PC-3 (cell line): ENCODE measurements at regions not wholly inside any gene's neighbourhood (a gene's known extent, or its start where the extent isn't known, plus 50 kb on each side); places are given as distances from the start of the nearest gene placed in this dataset.

Experiments
- ATAC-seq: fragments of 200-7000 bp; cut with Tn5 transposase; 2 replicates; pipeline ENCODE4 v1.9.1; 2020; ENCODE audit warnings: mild to moderate bottlenecking, moderate library complexity
- BruUV-seq: library from RNA; stranded (reverse); fragments of 400-500 nt; replicated peaks from 2 replicates; lab custom pipeline; 2021; lab: Mats Ljungman, UMichigan
- CTCF ChIA-PET: fragments of 300-600 bp; sonication (Branson Sonifier 250); formaldehyde crosslinking; loops from one replicate; lab custom pipeline; 2022; ENCODE audit warnings: antibody characterized with exemption; lab: Charles Lee
- POLR2A ChIA-PET: fragments of 300-600 bp; sonication (Branson Sonifier 250); formaldehyde crosslinking; loops from one replicate; lab custom pipeline; 2022; ENCODE audit warnings: antibody characterized with exemption; ENCODE audit not compliant: unreplicated experiment; lab: Charles Lee
- DNase-seq: peaks from one replicate; pipeline ENCODE4 v3.0.0-alpha.2; 2015
- H2AFZ ChIP-seq: fragments of 300-600 bp; sonication (generic); 2 replicates; pipeline ENCODE4 v1.6.0; 2016; ENCODE audit warnings: antibody characterized with exemption, low read length
- H3F3A ChIP-seq: fragments of 300-600 bp; sonication (generic); one replicate; pipeline ENCODE4 v1.6.0; 2017; ENCODE audit warnings: antibody characterized with exemption, low read length, control low read depth, mild to moderate bottlenecking; ENCODE audit not compliant: unreplicated experiment
- H3K27ac ChIP-seq: fragments of 300-600 bp; sonication (generic); 2 replicates; pipeline ENCODE4 v1.5.1; 2016; ENCODE audit warnings: mild to moderate bottlenecking, low read length
- H3K27me3 ChIP-seq: fragments of 300-600 bp; sonication (generic); 2 replicates; pipeline ENCODE4 v1.6.1; 2016; ENCODE audit warnings: low read length, mixed read lengths
- H3K36me3 ChIP-seq: fragments of 300-600 bp; sonication (generic); 2 replicates; pipeline ENCODE4 v1.6.1; 2016; ENCODE audit warnings: low read depth, mixed run types, low read length, mixed read lengths
- H3K4me1 ChIP-seq: fragments of 300-600 bp; sonication (generic); 2 replicates; pipeline ENCODE4 v1.5.1; 2016; ENCODE audit warnings: low read length; ENCODE audit not compliant: insufficient read depth
- H3K4me2 ChIP-seq: fragments of 300-600 bp; sonication (generic); 2 replicates; pipeline ENCODE4 v1.6.0; 2016; ENCODE audit warnings: low read length
- H3K4me3 ChIP-seq: fragments of 300-600 bp; sonication (generic); 2 replicates; pipeline ENCODE4 v1.5.1; 2016; ENCODE audit warnings: mild to moderate bottlenecking, low read length, mixed read lengths
- H3K79me2 ChIP-seq: fragments of 300-600 bp; sonication (generic); 2 replicates; pipeline ENCODE4 v1.6.1; 2017; ENCODE audit warnings: low read length, mixed read lengths
- H3K9ac ChIP-seq: fragments of 300-600 bp; sonication (generic); 2 replicates; pipeline ENCODE4 v1.6.0; 2016; ENCODE audit warnings: mild to moderate bottlenecking, low read length
- H3K9me2 ChIP-seq: fragments of 300-600 bp; sonication (generic); replicated peaks from 2 replicates; pipeline ENCODE4 v1.6.1; 2016; ENCODE audit warnings: mixed run types, low read length, mixed read lengths
- H3K9me3 ChIP-seq: fragments of 300-600 bp; sonication (generic); 2 replicates; pipeline ENCODE4 v1.6.1; 2016; ENCODE audit warnings: low read length, mixed read lengths
- H4K20me1 ChIP-seq: fragments of 300-600 bp; sonication (generic); 2 replicates; pipeline ENCODE4 v1.6.1; 2016; ENCODE audit warnings: low read length, mixed read lengths
- EZH2 ChIP-seq: fragments of 300-600 bp; sonication (generic); IDR thresholded peaks from one replicate; pipeline ENCODE4 v1.6.1; 2017; ENCODE audit warnings: antibody characterized with exemption, mild to moderate bottlenecking, low read length; ENCODE audit not compliant: unreplicated experiment
- EZH2phosphoT487 ChIP-seq: fragments of 300-600 bp; sonication (generic); IDR thresholded peaks from 2 replicates; pipeline ENCODE4 v1.6.1; 2018; ENCODE audit warnings: mild to moderate bottlenecking, antibody characterized with exemption, low read length, borderline replicate concordance
- intact Hi-C: fragments of 100-400 bp; cut with micrococcal nuclease; formaldehyde crosslinking; loops from 2 replicates; pipeline ENCODE4 v1.9.0; 2023
- TF ChIP-seq, protein P1 (sequence below): fragments of 300-600 bp; sonication (generic); conservative IDR thresholded peaks from 2 replicates; pipeline ENCODE4 v1.5.1; 2017; ENCODE audit warnings: antibody characterized with exemption, low read depth, mild to moderate bottlenecking, low read length

DNA sequence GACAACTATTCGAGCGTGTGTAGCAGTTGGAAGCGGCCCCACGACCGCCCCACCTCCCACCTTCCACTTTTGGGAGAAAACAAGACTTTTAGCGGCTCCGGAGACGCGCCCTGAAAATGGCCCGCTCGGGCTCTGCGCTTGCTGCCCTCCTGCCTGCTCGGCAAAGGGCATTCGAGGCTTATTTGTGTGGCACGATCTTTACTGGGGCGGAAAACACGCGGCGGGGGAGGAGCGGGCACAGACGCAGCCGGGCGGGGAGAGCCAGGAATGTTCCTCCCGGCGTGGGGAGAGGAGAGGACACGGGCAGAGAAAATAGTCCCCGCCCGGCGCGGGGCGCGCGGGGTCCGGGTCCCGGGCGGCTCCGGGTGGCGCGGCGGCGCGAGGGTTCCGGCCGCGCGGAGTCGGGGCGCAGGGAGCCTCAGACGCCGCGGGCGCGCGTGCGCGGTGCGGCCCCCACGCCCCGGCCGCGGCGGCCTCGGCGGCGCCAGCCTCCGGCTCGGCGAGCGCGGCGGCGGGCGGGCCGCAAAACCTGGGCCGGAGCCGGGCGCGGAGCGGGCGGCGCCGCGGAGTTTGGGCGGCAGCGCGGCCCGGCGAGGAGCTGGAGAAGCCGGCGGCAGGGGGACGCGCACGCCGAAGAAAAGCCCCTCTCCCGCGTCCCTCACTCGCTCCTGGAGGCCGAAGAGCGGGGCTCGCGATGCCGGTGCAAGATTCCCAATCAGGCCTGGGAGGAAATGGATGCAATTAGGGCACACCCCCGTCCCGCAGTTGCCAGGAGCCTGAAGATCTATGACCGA, 90.0 kb upstream of the ARID1B start:
- Histone ChIP-seq H3K79me2 (no peaks in the 10 kb centered on the region), H4K20me1 (no peaks in the 10 kb centered on the region), H3K4me3 (peak overlapping the region; percentile 91), H2AFZ (peak overlapping the region; percentile 100), H3K9ac (peak overlapping the region; percentile 84), H3K4me1 (peaks cover 16% of the 10 kb centered on the region), H3K9me2 (no peaks in the 10 kb centered on the region), H3K9me3 (no peaks in the 10 kb centered on the region), H3K27ac (peak overlapping the region; percentile 90), H3K36me3 (no peaks in the 10 kb centered on the region), H3K4me2 (peak overlapping the region; percentile 99), H3K27me3 (no peaks in the 10 kb centered on the region), H3F3A (no peaks in the 10 kb centered on the region)
- intact Hi-C loops: loop anchor here (1.0 to 10.0 kb wide), 6 partner anchors 34 to 334 kb away; partner anchors contain the start of gene ARID1B
- ChIA-PET POLR2A (interaction anchor here (1.0 kb wide), 1 partner anchor 92 kb away, joined by 4 read pairs; no protein-coding TSS in a partner anchor), CTCF (interaction anchor here (0.6 to 0.7 kb wide), 2 partner anchors 122 to 347 kb away, joined by 3 read pairs; no protein-coding TSS in a partner anchor)
- BruUV-seq: no TSS peak
- TF ChIP-seq EZH2 (no peak), EZH2phosphoT487 (no peak)
- TF ChIP-seq, protein P1, sequence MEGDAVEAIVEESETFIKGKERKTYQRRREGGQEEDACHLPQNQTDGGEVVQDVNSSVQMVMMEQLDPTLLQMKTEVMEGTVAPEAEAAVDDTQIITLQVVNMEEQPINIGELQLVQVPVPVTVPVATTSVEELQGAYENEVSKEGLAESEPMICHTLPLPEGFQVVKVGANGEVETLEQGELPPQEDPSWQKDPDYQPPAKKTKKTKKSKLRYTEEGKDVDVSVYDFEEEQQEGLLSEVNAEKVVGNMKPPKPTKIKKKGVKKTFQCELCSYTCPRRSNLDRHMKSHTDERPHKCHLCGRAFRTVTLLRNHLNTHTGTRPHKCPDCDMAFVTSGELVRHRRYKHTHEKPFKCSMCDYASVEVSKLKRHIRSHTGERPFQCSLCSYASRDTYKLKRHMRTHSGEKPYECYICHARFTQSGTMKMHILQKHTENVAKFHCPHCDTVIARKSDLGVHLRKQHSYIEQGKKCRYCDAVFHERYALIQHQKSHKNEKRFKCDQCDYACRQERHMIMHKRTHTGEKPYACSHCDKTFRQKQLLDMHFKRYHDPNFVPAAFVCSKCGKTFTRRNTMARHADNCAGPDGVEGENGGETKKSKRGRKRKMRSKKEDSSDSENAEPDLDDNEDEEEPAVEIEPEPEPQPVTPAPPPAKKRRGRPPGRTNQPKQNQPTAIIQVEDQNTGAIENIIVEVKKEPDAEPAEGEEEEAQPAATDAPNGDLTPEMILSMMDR: no peak
- DNase-seq (peak; percentile 73), ATAC-seq (peak; percentile 87)

DNA sequence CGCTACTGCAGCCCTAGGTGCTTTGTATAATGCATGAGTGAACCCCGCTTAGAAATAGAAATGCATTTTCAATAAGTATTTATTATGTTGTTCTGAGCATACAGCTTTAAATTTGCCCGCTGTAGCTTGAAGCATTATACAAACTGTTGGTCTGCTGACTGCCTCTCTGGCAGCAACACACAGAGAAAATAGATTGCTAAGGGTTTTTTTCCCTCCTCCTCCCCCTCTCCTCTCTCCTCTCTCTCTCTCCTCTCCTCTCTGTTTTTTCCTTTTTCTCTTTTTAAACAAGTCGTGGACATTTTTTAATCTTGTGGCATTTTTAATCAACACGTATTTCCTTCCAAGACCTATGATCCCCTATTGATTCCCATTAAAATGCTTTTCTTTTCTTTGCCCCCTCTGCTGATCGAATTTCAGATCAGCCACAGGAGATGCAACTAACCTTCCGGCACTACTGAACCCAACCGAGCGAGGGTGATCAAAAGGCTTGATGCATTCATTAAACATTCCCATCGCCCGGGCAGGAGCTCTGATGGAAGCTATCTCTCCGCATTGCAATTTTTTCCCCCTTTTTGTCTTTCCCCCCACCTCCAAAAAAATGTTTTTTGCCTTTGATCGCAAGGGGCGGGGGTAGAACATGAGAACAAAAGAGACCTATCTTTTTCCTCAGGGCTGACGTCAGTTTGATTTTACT, 90.7 kb upstream of the ARID1B start:
- Histone ChIP-seq H3K79me2 (no peaks in the 10 kb centered on the region), H3K4me1 (peaks cover 17% of the 10 kb centered on the region), H3K36me3 (no peaks in the 10 kb centered on the region), H4K20me1 (no peaks in the 10 kb centered on the region), H3K27ac (peak overlapping the region; percentile 90), H3K4me2 (peak overlapping the region; percentile 88), H3K4me3 (peak overlapping the region; percentile 84), H3F3A (no peaks in the 10 kb centered on the region), H3K9ac (peak overlapping the region; percentile 84), H3K9me3 (no peaks in the 10 kb centered on the region), H3K27me3 (no peaks in the 10 kb centered on the region), H2AFZ (peak overlapping the region; percentile 86), H3K9me2 (no peaks in the 10 kb centered on the region)
- ATAC-seq (peak; percentile 34), DNase-seq (peak; percentile 47)
- intact Hi-C loops: loop anchor here (1.0 to 10.0 kb wide), 5 partner anchors 34 to 334 kb away; no protein-coding TSS in a partner anchor
- BruUV-seq: TSS peak; percentile 99
- CTCF ChIA-PET: interaction anchor here (0.5 to 0.7 kb wide), 4 partner anchors 123 to 1352 kb away, joined by 3 to 6 read pairs (median 4); no protein-coding TSS in a partner anchor
- POLR2A ChIA-PET: interaction anchor here (1.0 kb wide), 1 partner anchor 93 kb away, joined by 4 read pairs; no protein-coding TSS in a partner anchor
- no peak for TF ChIP-seq EZH2phosphoT487
- TF ChIP-seq, protein P1: peak; percentile 39; the same call in 1 of the 2 replicates
